Choroid plexus epithelial cell (primary cell): ENCODE measurements at regions not wholly inside any gene's neighbourhood (a gene's known extent, or its start where the extent isn't known, plus 50 kb on each side); places are given as distances from the start of the nearest gene placed in this dataset.

Source experiments
- DNase-seq: peaks from one replicate; pipeline ENCODE4 v3.0.0-alpha.2; 2010; ENCODE audit warnings: low read depth
- H3K4me3 ChIP-seq: 2 replicates; pipeline ENCODE4 v1.5.1; 2011; ENCODE audit warnings: low read depth, mild to moderate bottlenecking, control low read depth, low read length, moderate library complexity
- TF ChIP-seq, protein P1 (sequence below): conservative IDR thresholded peaks from 2 replicates; pipeline ENCODE4 v1.5.1; 2011; ENCODE audit warnings: low read depth, mild to moderate bottlenecking, control low read depth, inconsistent platforms, low read length, moderate library complexity

DNA sequence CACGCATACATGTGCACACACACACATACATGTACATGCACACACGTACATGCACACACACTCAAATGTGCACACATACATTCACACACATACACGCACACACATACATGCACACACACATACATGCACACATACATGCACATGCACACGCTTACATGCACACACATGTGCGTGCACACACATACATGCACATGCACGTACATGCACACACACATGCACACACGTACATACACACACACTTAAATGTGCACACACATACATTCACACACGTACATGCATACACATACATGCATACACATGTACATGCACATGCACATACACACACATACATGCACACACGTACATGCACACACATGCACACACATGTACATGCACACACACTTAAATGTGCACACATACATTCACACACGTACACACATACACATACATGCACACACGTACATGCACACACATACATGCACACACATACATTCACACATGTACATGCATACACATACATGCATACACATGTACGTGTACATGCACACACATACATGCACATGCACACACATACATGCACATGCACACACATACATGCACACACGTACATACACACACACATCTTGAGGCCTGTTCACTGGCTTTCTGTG is 283.7 kb upstream of the ID2 start:
- no peak overlapping the region for H3K4me3 ChIP-seq
- no peak for DNase-seq
- TF ChIP-seq, protein P1, sequence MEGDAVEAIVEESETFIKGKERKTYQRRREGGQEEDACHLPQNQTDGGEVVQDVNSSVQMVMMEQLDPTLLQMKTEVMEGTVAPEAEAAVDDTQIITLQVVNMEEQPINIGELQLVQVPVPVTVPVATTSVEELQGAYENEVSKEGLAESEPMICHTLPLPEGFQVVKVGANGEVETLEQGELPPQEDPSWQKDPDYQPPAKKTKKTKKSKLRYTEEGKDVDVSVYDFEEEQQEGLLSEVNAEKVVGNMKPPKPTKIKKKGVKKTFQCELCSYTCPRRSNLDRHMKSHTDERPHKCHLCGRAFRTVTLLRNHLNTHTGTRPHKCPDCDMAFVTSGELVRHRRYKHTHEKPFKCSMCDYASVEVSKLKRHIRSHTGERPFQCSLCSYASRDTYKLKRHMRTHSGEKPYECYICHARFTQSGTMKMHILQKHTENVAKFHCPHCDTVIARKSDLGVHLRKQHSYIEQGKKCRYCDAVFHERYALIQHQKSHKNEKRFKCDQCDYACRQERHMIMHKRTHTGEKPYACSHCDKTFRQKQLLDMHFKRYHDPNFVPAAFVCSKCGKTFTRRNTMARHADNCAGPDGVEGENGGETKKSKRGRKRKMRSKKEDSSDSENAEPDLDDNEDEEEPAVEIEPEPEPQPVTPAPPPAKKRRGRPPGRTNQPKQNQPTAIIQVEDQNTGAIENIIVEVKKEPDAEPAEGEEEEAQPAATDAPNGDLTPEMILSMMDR, result no peak

DNA sequence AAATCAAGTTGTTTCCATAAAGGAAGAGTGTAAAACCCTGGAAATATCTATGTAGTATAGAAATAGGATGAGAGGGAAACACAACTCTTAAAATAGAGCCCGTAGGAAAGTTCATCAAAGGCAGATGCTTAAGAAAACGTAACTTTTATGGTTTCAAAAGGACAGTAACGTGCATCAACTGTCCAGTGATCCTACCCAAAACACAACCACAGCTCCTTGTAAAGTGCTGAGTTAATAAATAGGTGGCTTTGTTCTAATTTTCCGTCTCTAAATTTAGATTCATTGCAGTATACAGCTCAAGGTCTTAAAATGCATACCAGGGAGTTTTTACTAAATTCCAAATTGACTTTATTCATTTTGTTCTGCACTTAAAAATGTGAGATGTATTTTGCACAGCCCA is 282.1 kb upstream of the ID2 start:
- TF ChIP-seq, protein P1, result no peak
- DNase-seq, result no peak

DNA sequence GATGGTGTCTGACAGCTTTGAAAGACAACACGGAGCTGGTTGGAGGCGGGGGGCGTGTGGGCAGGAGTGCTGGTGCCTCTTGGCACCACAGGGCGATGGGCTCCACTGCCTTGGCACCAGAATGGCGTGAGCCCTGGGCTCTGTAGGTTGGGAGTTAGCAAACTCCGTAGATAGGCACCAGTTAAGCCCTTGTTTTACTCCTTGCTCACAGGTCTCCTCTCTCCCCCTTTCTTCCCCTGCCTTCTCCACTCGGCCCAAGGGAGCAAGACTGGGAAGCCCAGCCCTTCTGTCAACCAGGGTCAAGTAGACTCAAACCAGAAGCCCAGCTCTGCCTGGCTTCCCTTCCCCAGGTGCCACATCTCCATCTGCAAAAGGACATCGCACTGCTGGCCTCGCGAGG is 281.7 kb upstream of the ID2 start:
- H3K4me3 ChIP-seq, result no peak overlapping the region
- DNase-seq, result no peak
- TF ChIP-seq, protein P1, result no peak

More for the DNA sequence above, 282.1 kb upstream of the ID2 start:
- no peak overlapping the region for H3K4me3 ChIP-seq

DNA sequence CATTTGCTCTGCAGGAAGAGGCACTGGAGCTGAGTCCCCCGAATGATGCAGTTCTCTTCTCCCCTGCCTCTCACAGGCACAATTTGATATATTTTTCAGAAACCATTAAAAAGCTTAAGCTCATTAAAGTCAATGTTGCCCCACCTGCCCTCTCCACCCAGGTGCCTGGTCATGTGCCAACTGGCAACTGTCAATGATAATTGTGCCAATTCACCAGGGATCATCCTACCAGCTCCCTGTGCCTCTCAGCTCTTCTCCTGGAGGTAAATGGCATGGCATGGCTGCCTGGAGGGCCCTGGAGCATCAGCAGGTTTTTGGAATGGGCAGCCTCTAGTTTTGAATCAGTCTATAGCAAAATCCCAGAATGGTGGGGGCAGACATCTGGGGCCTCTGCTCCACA is 279.6 kb upstream of the ID2 start:
- no peak for DNase-seq
- TF ChIP-seq, protein P1, result no peak
- no peak overlapping the region for H3K4me3 ChIP-seq

GRCh38 chr2:8403876-8404275 is 278.0 kb upstream of the ID2 start:
- no peak for DNase-seq
- no peak overlapping the region for H3K4me3 ChIP-seq
- TF ChIP-seq, protein P1, result no peak

GRCh38 chr2:8405334-8405733 is 276.5 kb upstream of the ID2 start:
- TF ChIP-seq, protein P1, result no peak
- no peak for DNase-seq
- no peak overlapping the region for H3K4me3 ChIP-seq

- no peak overlapping the region for H3K4me3 ChIP-seq
Observed at GRCh38 chr2:8406271-8406670, 275.6 kb upstream of the ID2 start.

More at GRCh38 chr2:8406271-8406670, 275.6 kb upstream of the ID2 start:
- TF ChIP-seq, protein P1, result no peak
- peak; percentile 32 for DNase-seq
